Lower lobe of right lung (tissue), 2 donors: ENCODE measurements at regions not wholly inside any gene's neighbourhood (a gene's known extent, or its start where the extent isn't known, plus 50 kb on each side); places are given as distances from the start of the nearest gene placed in this dataset.

Experiments
- ATAC-seq, 2 donors: fragments of 200-7000 bp; cut with Tn5 transposase; one replicate each; pipeline ENCODE4 v1.9.1; 2020 to 2022; ENCODE audit warnings: mild to moderate bottlenecking in 2 of 2, moderate library complexity in 2 of 2
- DNase-seq: peaks from one replicate; pipeline ENCODE4 v3.0.0-alpha.2; 2020
- H3K27ac ChIP-seq: fragments of 200-600 bp; one replicate; pipeline ENCODE4 v1.8.0; 2022
- H3K27me3 ChIP-seq: fragments of 200-600 bp; one replicate; pipeline ENCODE4 v1.8.0; 2022; ENCODE audit warnings: low read depth
- H3K36me3 ChIP-seq: fragments of 200-600 bp; one replicate; pipeline ENCODE4 v1.8.0; 2022; ENCODE audit warnings: mild to moderate bottlenecking
- H3K4me1 ChIP-seq: fragments of 200-600 bp; one replicate; pipeline ENCODE4 v1.8.0; 2022
- H3K4me3 ChIP-seq: fragments of 200-600 bp; one replicate; pipeline ENCODE4 v1.8.0; 2022; ENCODE audit warnings: mild to moderate bottlenecking
- H3K9me3 ChIP-seq: fragments of 200-600 bp; one replicate; pipeline ENCODE4 v1.8.0; 2022
- CTCF ChIP-seq: fragments of 200-600 bp; IDR thresholded peaks from one replicate; pipeline ENCODE4 v1.8.0; 2022; ENCODE audit warnings: antibody characterized with exemption, mild to moderate bottlenecking
- intact Hi-C: fragments of 100-400 bp; cut with DNase I; formaldehyde crosslinking; loops from one replicate; pipeline ENCODE4 v1.11.0; 2022
- donor health status: DM: no; HTN: yes; CAD: no; lungs with severe emphysema.

DNA sequence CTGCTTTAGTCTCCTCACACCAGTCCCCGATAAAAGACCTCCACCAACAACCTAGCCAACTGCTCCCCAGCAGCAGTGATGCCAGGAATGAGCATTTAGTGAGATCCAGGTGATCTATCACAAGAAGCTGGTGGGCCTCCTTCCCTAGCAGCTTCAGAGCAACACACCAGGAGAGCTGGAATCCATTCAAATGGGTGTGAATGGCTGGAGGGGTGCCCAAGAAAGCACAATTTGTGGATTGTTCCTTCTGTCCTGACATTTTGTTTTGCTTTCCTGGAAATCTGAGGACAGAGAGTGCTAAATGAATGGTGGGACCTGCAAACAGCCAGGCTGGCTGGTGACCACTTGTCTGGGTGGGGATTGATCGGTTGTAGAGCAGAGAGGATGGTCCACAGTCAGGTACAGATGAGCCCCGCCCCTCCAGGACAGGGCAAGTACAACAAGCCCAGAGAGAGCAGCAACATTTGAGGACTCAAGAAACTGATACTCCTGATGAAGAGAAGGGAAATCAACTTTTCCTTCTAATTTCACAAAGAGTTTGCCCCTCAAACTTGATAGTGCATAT lies 316.8 kb downstream of the VPS13C start:
- TF ChIP-seq CTCF: no peak
- Histone ChIP-seq H3K27me3 (no peaks in the 10 kb centered on the region), H3K36me3 (no peaks in the 10 kb centered on the region), H3K9me3 (no peaks in the 10 kb centered on the region), H3K4me1 (no peaks in the 10 kb centered on the region), H3K27ac (no peak overlapping the region), H3K4me3 (no peak overlapping the region)
- no peak for ATAC-seq
- intact Hi-C loops: no loop called here
- no peak for DNase-seq

DNA sequence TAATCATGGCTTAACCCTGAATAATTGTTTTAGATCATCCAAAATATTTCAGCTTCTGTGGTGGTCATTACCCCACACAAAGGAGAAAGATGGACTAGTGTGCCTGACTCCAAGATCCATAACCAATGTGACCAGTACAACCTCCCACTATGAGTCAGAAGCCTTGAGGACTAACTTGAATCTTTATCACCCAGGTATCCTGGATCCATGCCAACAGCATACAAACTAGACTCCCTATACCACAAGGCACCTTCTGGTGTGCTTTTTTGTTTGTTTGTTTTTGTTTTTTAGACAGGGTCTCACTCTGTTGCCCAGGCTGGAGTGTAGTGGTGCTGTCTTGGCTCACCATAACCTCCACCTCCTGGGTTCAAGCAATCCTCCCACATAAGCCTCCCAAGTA lies 317.7 kb downstream of the VPS13C start:
- no peaks in the 10 kb centered on the region for H3K4me1 ChIP-seq
- H3K36me3 ChIP-seq: no peaks in the 10 kb centered on the region
- no peaks in the 10 kb centered on the region for H3K27me3 ChIP-seq
- H3K4me3 ChIP-seq: no peak overlapping the region
- TF ChIP-seq CTCF: no peak
- intact Hi-C loops: no loop called here
- H3K27ac ChIP-seq: no peak overlapping the region
- ATAC-seq (no peak), DNase-seq (no peak)
- no peaks in the 10 kb centered on the region for H3K9me3 ChIP-seq

GRCh38 chr15:61736790-61737189 lies 323.5 kb downstream of the VPS13C start:
- TF ChIP-seq CTCF: no peak
- H3K9me3 ChIP-seq: no peaks in the 10 kb centered on the region
- no peak for DNase-seq
- no peaks in the 10 kb centered on the region for H3K36me3 ChIP-seq
- no peak overlapping the region for H3K27ac ChIP-seq
- no peaks in the 10 kb centered on the region for H3K4me1 ChIP-seq
- intact Hi-C loops: no loop called here
- no peaks in the 10 kb centered on the region for H3K27me3 ChIP-seq
- no peak for ATAC-seq
- H3K4me3 ChIP-seq: no peak overlapping the region

- Histone ChIP-seq H3K36me3 (no peaks in the 10 kb centered on the region), H3K4me1 (no peaks in the 10 kb centered on the region), H3K27ac (no peak overlapping the region), H3K4me3 (no peak overlapping the region), H3K9me3 (no peaks in the 10 kb centered on the region), H3K27me3 (no peaks in the 10 kb centered on the region)
- DNase-seq: no peak
- TF ChIP-seq CTCF: no peak
- intact Hi-C loops: no loop called here
- ATAC-seq: no peak
Measured at GRCh38 chr15:61731099-61731498, 329.1 kb downstream of the VPS13C start.

DNA sequence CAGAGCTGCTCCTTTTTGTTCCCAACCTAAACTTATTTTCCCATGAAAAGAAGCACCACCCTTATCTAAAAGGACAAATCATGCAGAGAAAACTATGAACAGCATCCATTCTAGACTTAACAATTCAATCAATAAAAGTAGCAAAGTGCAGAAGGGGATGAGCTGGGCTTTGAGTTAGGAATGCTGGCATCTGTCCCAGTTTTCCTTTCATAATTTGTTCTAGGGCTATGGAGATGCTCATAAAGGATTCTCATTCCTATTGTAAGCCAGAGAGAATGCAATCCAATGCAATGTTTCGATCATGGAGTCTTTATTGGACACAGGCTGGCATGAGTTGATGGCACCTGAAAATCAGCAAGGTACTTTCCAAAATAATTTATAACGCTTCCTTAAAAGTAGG lies 330.6 kb downstream of the VPS13C start:
- no peak for ATAC-seq
- TF ChIP-seq CTCF: no peak
- no peaks in the 10 kb centered on the region for H3K36me3 ChIP-seq
- intact Hi-C loops: no loop called here
- no peaks in the 10 kb centered on the region for H3K4me1 ChIP-seq
- no peak for DNase-seq
- no peak overlapping the region for H3K4me3 ChIP-seq
- peaks cover 2% of the 10 kb centered on the region for H3K27me3 ChIP-seq
- no peaks in the 10 kb centered on the region for H3K9me3 ChIP-seq
- no peak overlapping the region for H3K27ac ChIP-seq

- TF ChIP-seq CTCF: no peak
Measured at GRCh38 chr15:61726166-61726565, 334.1 kb downstream of the VPS13C start.

More at GRCh38 chr15:61726166-61726565, 334.1 kb downstream of the VPS13C start:
- no peaks in the 10 kb centered on the region for H3K4me1 ChIP-seq
- no peak for DNase-seq
- no peaks in the 10 kb centered on the region for H3K9me3 ChIP-seq
- intact Hi-C loops: no loop called here
- no peaks in the 10 kb centered on the region for H3K36me3 ChIP-seq
- ATAC-seq: no peak
- peaks cover 4% of the 10 kb centered on the region for H3K27me3 ChIP-seq
- H3K27ac ChIP-seq: no peak overlapping the region
- no peak overlapping the region for H3K4me3 ChIP-seq
